ENCODE measurements at regions not wholly inside any gene's neighbourhood (a gene's known extent, or its start where the extent isn't known, plus 50 kb on each side); places are given as distances from the start of the nearest gene placed in this dataset.

- TF ChIP-seq POLR2A (IDR thresholded peaks at IDR 0.05) (no peak), POLR2AphosphoS5 (IDR thresholded peaks at IDR 0.05) (no peak), EP300 (IDR thresholded peaks at IDR 0.05) (no peak)
- TF ChIP-seq, protein P1, sequence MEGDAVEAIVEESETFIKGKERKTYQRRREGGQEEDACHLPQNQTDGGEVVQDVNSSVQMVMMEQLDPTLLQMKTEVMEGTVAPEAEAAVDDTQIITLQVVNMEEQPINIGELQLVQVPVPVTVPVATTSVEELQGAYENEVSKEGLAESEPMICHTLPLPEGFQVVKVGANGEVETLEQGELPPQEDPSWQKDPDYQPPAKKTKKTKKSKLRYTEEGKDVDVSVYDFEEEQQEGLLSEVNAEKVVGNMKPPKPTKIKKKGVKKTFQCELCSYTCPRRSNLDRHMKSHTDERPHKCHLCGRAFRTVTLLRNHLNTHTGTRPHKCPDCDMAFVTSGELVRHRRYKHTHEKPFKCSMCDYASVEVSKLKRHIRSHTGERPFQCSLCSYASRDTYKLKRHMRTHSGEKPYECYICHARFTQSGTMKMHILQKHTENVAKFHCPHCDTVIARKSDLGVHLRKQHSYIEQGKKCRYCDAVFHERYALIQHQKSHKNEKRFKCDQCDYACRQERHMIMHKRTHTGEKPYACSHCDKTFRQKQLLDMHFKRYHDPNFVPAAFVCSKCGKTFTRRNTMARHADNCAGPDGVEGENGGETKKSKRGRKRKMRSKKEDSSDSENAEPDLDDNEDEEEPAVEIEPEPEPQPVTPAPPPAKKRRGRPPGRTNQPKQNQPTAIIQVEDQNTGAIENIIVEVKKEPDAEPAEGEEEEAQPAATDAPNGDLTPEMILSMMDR (IDR thresholded peaks at IDR 0.05): no peak
Observed at GRCh38 chr13:90591260-90591926, 756.1 kb upstream of the MIR17HG start.

All from sigmoid colon (tissue), 4 donors.